Fibroblast of the aortic adventitia (primary cell): ENCODE measurements at regions not wholly inside any gene's neighbourhood (a gene's known extent, or its start where the extent isn't known, plus 50 kb on each side); places are given as distances from the start of the nearest gene placed in this dataset.

Experiments used
- DNase-seq: peaks from one replicate; pipeline ENCODE4 v3.0.0-alpha.2; 2010; ENCODE audit warnings: low read depth
- H3K4me3 ChIP-seq: 2 replicates; pipeline ENCODE4 v1.5.1; 2011; ENCODE audit warnings: low read depth, mild to moderate bottlenecking, control low read depth, low read length, moderate library complexity
- CTCF ChIP-seq: IDR thresholded peaks from 2 replicates; pipeline ENCODE4 v1.5.1; 2011; ENCODE audit warnings: mild to moderate bottlenecking, low read length, control low read depth, inconsistent platforms; ENCODE audit not compliant: insufficient read depth

DNA sequence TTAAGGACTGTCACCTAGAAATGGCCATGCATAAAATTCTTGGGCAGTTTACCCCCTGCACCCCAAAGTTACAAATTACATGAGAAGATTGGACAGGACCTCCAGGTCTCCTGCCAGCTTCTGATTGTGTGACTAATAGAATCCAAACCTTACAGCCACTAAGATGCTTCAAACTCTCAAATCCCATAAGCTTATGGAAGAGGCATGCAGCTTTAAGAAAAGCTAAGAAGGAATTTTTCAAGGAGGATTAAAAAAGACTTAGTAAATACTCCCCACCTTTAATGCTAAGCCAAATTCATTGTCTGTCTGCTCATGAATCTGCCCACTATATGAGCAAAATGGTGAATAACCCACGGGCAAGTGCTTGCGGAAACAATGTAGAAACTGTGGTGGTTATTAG is 86.3 kb downstream of the MAIP1 start:
- TF ChIP-seq CTCF = no peak
- H3K4me3 ChIP-seq = no peak overlapping the region
- no peak for DNase-seq

DNA sequence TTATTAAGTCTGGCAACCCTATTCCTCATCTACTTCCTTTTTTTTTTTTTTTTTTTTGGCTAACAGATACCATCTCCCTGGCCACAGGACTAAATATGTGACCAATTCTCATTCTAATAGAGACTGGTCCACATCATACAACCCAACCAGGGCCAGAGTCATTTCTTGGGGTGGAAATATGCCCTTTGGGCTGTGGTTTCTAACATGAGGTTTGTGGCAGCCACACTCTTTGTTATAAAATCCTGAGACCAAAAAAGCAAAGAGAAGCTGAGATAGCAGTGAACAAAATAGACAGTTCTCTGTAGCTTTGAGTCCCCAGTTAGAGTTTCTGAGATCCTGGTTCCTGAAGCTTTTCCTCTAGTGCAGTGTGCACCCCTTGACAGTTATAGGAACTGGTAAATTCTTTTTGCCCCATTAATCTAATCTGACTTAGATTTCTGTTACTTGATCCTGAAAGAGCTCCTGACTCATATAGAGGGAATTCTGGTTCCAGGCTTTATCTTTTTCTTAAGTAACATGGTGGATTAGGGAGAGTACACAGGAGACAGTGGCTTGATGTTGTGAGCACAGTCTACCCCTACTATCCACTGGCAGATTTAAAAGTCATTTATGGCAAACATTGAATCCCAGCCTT is 86.8 kb downstream of the MAIP1 start:
- no peak for TF ChIP-seq CTCF
- peak; percentile 74 for DNase-seq
- H3K4me3 ChIP-seq = no peak overlapping the region

DNA sequence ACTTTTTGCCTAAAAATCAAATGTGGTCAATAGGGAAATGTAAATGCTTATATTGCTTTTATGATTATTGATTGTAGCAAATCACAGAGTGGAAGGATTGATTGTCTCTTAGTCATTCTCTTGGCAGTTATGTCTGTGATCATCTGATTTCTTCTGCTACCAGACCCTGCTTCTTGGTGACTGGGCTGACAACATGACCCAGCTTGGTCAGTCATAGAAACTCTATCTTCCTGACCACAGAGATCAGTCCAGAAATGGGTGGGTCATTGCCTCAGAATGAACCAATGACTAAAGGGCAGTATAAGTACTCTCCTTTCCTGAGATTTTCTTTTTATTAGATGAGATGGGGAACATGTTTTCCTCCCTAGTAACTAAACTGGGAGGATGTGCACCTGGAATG is 87.6 kb downstream of the MAIP1 start:
- peak; percentile 17 for DNase-seq
- TF ChIP-seq CTCF = no peak
- H3K4me3 ChIP-seq = no peak overlapping the region

DNA sequence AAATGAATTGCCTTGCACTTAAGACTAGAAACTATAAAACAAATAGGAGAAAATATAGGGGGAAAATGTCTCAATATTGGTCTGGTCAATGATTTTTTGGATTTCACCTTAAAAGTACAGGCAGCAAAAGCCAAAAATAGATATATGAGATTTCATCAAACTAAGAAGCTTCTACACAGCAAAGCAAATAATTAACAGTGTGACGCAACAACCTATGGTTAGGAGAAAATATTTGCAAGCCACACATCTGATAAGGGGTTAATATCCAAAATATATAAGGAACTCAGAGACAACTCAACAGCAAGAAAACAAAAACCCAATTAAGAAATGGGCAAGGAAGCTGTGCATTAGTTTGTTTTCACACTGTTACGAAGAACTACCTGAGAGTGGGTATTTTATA is 89.1 kb downstream of the MAIP1 start:
- no peak for DNase-seq
- TF ChIP-seq CTCF = no peak
- H3K4me3 ChIP-seq = no peak overlapping the region

GRCh38 chr2:200048421-200048820 is 93.0 kb downstream of the MAIP1 start:
- DNase-seq = no peak
- no peak for TF ChIP-seq CTCF
- H3K4me3 ChIP-seq = no peak overlapping the region

- no peak overlapping the region for H3K4me3 ChIP-seq
- TF ChIP-seq CTCF = no peak
- DNase-seq = no peak
These were observed 93.7 kb downstream of the MAIP1 start for GRCh38 chr2:200049086-200049485.
